ENCODE measurements at regions not wholly inside any gene's neighbourhood (a gene's known extent, or its start where the extent isn't known, plus 50 kb on each side); places are given as distances from the start of the nearest gene placed in this dataset.

GRCh38 chrX:144275367-144275766, 391.5 kb downstream of the UBE2NL start:
- Histone ChIP-seq H3K4me2 (ENCODE audit: low read depth, low read length) (no peak overlapping the region), H4K20me1 (ENCODE audit: insufficient read depth, low read length) (no peaks in the 10 kb centered on the region), H3K9ac (ENCODE audit: insufficient read depth, low read depth, low read length) (no peak overlapping the region), H3K4me3 (replicated peaks in 1 of 3; ENCODE audit: insufficient read depth in 1 of 3, low read depth in 2 of 3, low read length in 3 of 3) (no peak overlapping the region), H3K27me3 (ENCODE audit: control insufficient read depth in 1 of 2, insufficient read depth in 2 of 2, low read length in 2 of 2) (no peaks in the 10 kb centered on the region), H3K4me1 (ENCODE audit: insufficient read depth, low read length) (no peaks in the 10 kb centered on the region), H3K79me2 (ENCODE audit: insufficient read depth, low read length) (no peaks in the 10 kb centered on the region), H2AFZ (ENCODE audit: low read length) (no peak overlapping the region), H3K27ac (ENCODE audit: extremely low read length, insufficient read depth, low read length) (no peak overlapping the region), H3K9me3 (ENCODE audit: low read length) (peaks cover 76% of the 10 kb centered on the region), H3K36me3 (replicated peaks in 1 of 2; ENCODE audit: control insufficient read depth in 1 of 2, insufficient read depth in 2 of 2, low read length in 2 of 2) (no peaks in the 10 kb centered on the region)
- no TSS peak for BruUV-seq (replicated peaks)
- CTCF ChIA-PET (ENCODE audit: low intra/inter-chr PET ratio, low total read pairs) = no interaction called here
- intact Hi-C loops (cut with micrococcal nuclease; ENCODE audit: unreplicated experiment) = no loop called here
- DNase-seq (ENCODE audit: low spot score) (no peak), ATAC-seq (no peak), FAIRE-seq (no peak)
- in situ Hi-C loops (cut with HindIII; ENCODE audit: extremely low pct_ligation_motif_present, low pct_unique_long_range_greater_than_20kb) = no loop called here
- POLR2A ChIA-PET = no interaction called here
- 3% methylated on average over 3 of the region's 3 CpGs for WGBS (ENCODE audit: low lambda C conversion rate)
- no peak for TF ChIP-seq BCL6 (CRISPR knock-in tag; IDR thresholded peaks at IDR 0.05)
- TF ChIP-seq MBD4 (IDR thresholded peaks at IDR 0.05; ENCODE audit: borderline replicate concordance, low read length) = no peak
- TF ChIP-seq NFYB (CRISPR knock-in tag; IDR thresholded peaks at IDR 0.05) = no peak
- no peak for TF ChIP-seq TFAP4 (IDR thresholded peaks at IDR 0.05; ENCODE audit: borderline replicate concordance, low read depth)
- no peak for TF ChIP-seq SKIL (CRISPR knock-in tag; IDR thresholded peaks at IDR 0.05; ENCODE audit: borderline replicate concordance)
- no peak for TF ChIP-seq THRA (CRISPR knock-in tag; IDR thresholded peaks at IDR 0.05; ENCODE audit: borderline replicate concordance)
- TF ChIP-seq CEBPZ (IDR thresholded peaks at IDR 0.05; ENCODE audit: low read length) = no peak
- TF ChIP-seq, protein P1, sequence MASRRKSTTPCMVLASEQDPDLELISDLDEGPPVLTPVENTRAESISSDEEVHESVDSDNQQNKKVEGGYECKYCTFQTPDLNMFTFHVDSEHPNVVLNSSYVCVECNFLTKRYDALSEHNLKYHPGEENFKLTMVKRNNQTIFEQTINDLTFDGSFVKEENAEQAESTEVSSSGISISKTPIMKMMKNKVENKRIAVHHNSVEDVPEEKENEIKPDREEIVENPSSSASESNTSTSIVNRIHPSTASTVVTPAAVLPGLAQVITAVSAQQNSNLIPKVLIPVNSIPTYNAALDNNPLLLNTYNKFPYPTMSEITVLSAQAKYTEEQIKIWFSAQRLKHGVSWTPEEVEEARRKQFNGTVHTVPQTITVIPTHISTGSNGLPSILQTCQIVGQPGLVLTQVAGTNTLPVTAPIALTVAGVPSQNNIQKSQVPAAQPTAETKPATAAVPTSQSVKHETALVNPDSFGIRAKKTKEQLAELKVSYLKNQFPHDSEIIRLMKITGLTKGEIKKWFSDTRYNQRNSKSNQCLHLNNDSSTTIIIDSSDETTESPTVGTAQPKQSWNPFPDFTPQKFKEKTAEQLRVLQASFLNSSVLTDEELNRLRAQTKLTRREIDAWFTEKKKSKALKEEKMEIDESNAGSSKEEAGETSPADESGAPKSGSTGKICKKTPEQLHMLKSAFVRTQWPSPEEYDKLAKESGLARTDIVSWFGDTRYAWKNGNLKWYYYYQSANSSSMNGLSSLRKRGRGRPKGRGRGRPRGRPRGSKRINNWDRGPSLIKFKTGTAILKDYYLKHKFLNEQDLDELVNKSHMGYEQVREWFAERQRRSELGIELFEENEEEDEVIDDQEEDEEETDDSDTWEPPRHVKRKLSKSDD (CRISPR knock-in tag; IDR thresholded peaks at IDR 0.05; ENCODE audit: low read depth) = no peak
- TF ChIP-seq CSRNP1 (CRISPR knock-in tag; IDR thresholded peaks at IDR 0.05) = no peak
